Progenitor cell of endocrine pancreas (in vitro differentiated cells): ENCODE measurements at regions not wholly inside any gene's neighbourhood (a gene's known extent, or its start where the extent isn't known, plus 50 kb on each side); places are given as distances from the start of the nearest gene placed in this dataset.

Experiments used
- DNase-seq: peaks from one replicate; pipeline ENCODE4 v3.0.0; 2021; ENCODE audit warnings: low spot score; ENCODE audit not compliant: unreplicated experiment
- H3K27ac Mint-ChIP-seq: 2 replicates; pipeline ENCODE4 v1.8.0; 2021; ENCODE audit warnings: mild to moderate bottlenecking, moderate library complexity, mixed read lengths
- H3K27me3 Mint-ChIP-seq: 2 replicates; pipeline ENCODE4 v1.8.0; 2021; ENCODE audit warnings: mixed read lengths
- H3K36me3 Mint-ChIP-seq: 2 replicates; pipeline ENCODE4 v1.8.0; 2022; ENCODE audit warnings: mixed read lengths; ENCODE audit not compliant: insufficient read depth
- H3K4me1 Mint-ChIP-seq: 2 replicates; pipeline ENCODE4 v1.8.0; 2021; ENCODE audit warnings: low read depth, mixed read lengths
- H3K4me3 Mint-ChIP-seq: 2 replicates; pipeline ENCODE4 v1.8.0; 2021; ENCODE audit warnings: low read depth, mild to moderate bottlenecking, moderate library complexity, mixed read lengths
- H3K9me3 Mint-ChIP-seq: 2 replicates; pipeline ENCODE4 v1.8.0; 2021; ENCODE audit warnings: low read depth, mixed read lengths
- TF ChIP-seq, protein P1 (sequence below): fragments of 200-600 bp; sonication (generic); IDR thresholded peaks from one replicate; pipeline ENCODE4 v1.5.0; 2021; ENCODE audit warnings: antibody characterized with exemption, mild to moderate bottlenecking; ENCODE audit not compliant: unreplicated experiment

- DNase-seq, result no peak
- Mint-ChIP-seq H3K4me3 (no peak overlapping the region), H3K4me1 (no peaks in the 10 kb centered on the region), H3K27me3 (no peaks in the 10 kb centered on the region), H3K27ac (no peak overlapping the region), H3K9me3 (no peaks in the 10 kb centered on the region), H3K36me3 (no peaks in the 10 kb centered on the region)
- TF ChIP-seq, protein P1, sequence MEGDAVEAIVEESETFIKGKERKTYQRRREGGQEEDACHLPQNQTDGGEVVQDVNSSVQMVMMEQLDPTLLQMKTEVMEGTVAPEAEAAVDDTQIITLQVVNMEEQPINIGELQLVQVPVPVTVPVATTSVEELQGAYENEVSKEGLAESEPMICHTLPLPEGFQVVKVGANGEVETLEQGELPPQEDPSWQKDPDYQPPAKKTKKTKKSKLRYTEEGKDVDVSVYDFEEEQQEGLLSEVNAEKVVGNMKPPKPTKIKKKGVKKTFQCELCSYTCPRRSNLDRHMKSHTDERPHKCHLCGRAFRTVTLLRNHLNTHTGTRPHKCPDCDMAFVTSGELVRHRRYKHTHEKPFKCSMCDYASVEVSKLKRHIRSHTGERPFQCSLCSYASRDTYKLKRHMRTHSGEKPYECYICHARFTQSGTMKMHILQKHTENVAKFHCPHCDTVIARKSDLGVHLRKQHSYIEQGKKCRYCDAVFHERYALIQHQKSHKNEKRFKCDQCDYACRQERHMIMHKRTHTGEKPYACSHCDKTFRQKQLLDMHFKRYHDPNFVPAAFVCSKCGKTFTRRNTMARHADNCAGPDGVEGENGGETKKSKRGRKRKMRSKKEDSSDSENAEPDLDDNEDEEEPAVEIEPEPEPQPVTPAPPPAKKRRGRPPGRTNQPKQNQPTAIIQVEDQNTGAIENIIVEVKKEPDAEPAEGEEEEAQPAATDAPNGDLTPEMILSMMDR, result no peak
Observed at GRCh38 chr16:64853551-64853950, 268.3 kb downstream of the CDH11 start.

DNA sequence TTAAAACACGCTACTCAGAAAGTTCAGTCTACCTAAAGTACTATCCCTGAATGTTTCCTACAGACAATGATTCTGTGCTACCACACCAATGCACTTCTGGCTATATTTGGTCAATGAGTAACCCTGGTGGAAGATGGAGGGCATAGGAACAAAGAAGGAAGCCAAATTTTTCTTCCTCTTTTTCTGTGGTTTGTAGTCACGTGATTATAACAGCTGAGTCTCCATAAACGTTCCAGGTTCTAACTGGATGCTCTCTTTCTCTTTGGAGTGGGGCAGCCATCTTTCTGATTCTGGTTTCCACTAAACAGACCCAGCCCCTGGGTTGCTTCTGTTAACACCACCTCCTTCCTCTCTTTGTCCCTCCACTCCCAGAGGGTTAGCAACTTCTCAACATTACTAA is 274.9 kb downstream of the CDH11 start:
- H3K27me3 Mint-ChIP-seq, result no peaks in the 10 kb centered on the region
- no peaks in the 10 kb centered on the region for H3K36me3 Mint-ChIP-seq
- H3K27ac Mint-ChIP-seq, result no peak overlapping the region
- H3K4me1 Mint-ChIP-seq, result no peaks in the 10 kb centered on the region
- TF ChIP-seq, protein P1, result no peak
- H3K9me3 Mint-ChIP-seq, result no peaks in the 10 kb centered on the region
- DNase-seq, result no peak
- no peak overlapping the region for H3K4me3 Mint-ChIP-seq

- TF ChIP-seq, protein P1, result no peak
- DNase-seq, result no peak
- H3K27me3 Mint-ChIP-seq, result no peaks in the 10 kb centered on the region
- H3K27ac Mint-ChIP-seq, result no peak overlapping the region
- H3K4me1 Mint-ChIP-seq, result no peaks in the 10 kb centered on the region
- H3K36me3 Mint-ChIP-seq, result no peaks in the 10 kb centered on the region
- H3K4me3 Mint-ChIP-seq, result no peak overlapping the region
- no peaks in the 10 kb centered on the region for H3K9me3 Mint-ChIP-seq
Observed at GRCh38 chr16:64845071-64845470, 276.8 kb downstream of the CDH11 start.

DNA sequence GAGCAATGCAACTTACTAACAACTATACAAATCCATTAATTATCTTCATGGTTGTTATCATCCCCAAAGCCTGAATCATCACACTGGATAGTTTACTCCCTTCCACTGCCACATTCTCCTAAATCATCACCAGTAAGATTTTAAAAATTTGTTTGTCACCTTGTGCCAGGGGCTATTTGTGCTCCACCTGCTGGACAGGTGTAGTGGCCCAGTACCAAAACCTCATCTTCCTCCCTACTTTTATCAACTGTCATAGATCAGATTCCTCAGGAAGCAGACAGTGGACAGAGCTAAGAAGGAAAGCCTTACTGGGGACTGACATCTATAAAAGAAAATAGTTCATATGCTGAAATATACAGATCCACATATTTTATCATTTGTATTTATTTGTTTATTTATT is 280.4 kb downstream of the CDH11 start:
- no peaks in the 10 kb centered on the region for H3K27me3 Mint-ChIP-seq
- TF ChIP-seq, protein P1, result no peak
- H3K27ac Mint-ChIP-seq, result no peak overlapping the region
- no peak for DNase-seq
- H3K4me3 Mint-ChIP-seq, result no peak overlapping the region
- H3K36me3 Mint-ChIP-seq, result no peaks in the 10 kb centered on the region
- H3K4me1 Mint-ChIP-seq, result no peaks in the 10 kb centered on the region
- no peaks in the 10 kb centered on the region for H3K9me3 Mint-ChIP-seq

DNA sequence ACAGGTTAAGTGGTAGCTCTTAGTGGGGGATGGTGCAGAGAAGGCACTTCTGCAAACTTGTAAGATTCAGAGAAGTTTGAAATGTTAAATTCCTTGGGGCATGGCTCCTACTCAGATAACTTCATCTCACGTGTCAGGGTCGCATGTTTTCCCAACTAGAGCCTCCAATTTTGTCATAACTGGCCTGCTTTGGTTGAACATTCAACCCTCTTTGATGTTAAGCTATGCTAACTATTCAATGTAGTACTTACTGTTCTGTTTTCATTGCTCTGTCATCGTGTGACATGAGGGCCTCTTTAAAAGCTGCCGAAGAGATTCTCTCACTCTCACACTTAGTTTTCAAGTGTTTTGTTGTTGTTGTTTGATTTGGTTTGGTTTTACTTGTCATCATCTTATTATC is 280.8 kb downstream of the CDH11 start:
- no peaks in the 10 kb centered on the region for H3K36me3 Mint-ChIP-seq
- H3K4me3 Mint-ChIP-seq, result no peak overlapping the region

More for the DNA sequence above, 280.8 kb downstream of the CDH11 start:
- Mint-ChIP-seq H3K27ac (no peak overlapping the region), H3K4me1 (no peaks in the 10 kb centered on the region), H3K9me3 (no peaks in the 10 kb centered on the region), H3K27me3 (no peaks in the 10 kb centered on the region)
- DNase-seq, result no peak
- TF ChIP-seq, protein P1, result no peak
